ENCODE measurements at regions not wholly inside any gene's neighbourhood (a gene's known extent, or its start where the extent isn't known, plus 50 kb on each side); places are given as distances from the start of the nearest gene placed in this dataset.

DNA sequence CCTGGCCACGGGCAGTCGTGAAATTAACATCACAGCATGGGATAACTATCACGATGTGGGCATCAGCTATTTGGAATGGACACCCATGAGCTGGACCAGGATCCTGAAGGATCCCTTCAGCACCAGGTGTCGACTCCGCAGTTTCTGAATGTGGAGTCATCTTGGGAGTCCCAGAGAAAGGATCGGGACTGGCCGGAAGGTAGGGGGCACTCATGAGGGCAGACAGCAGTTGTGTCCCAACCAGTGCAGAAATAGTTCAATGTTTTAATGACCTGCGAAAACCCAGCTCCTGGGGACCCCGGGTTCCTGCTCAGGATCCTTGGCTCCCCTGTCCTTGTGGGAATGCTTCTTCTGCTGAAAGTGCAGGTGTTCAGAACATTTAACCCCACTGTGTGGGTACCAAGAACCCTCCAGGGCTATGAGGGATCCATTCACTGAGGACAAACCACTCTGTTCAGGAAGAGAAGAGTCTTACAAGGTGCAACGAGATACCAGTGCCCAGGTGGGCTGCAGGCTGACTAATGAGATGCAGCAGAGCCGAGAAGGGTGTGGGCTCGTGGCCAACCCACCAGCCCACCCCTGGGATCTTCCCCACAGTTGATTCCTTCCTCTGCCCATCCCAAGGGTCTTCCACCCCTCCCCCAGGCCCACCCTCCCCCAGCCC is 154.8 kb downstream of the SALL1 start:
- TF ChIP-seq, protein P1, sequence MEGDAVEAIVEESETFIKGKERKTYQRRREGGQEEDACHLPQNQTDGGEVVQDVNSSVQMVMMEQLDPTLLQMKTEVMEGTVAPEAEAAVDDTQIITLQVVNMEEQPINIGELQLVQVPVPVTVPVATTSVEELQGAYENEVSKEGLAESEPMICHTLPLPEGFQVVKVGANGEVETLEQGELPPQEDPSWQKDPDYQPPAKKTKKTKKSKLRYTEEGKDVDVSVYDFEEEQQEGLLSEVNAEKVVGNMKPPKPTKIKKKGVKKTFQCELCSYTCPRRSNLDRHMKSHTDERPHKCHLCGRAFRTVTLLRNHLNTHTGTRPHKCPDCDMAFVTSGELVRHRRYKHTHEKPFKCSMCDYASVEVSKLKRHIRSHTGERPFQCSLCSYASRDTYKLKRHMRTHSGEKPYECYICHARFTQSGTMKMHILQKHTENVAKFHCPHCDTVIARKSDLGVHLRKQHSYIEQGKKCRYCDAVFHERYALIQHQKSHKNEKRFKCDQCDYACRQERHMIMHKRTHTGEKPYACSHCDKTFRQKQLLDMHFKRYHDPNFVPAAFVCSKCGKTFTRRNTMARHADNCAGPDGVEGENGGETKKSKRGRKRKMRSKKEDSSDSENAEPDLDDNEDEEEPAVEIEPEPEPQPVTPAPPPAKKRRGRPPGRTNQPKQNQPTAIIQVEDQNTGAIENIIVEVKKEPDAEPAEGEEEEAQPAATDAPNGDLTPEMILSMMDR (IDR thresholded peaks at IDR 0.05): no peak
- TF ChIP-seq JUND (IDR thresholded peaks at IDR 0.05) (no peak), MXI1 (IDR thresholded peaks at IDR 0.05; ENCODE audit: low read depth, low read length) (no peak), TAF1 (IDR thresholded peaks at IDR 0.05; ENCODE audit: borderline replicate concordance, low read depth, low read length) (no peak), RCOR1 (IDR thresholded peaks at IDR 0.05; ENCODE audit: low read length) (no peak)

Measured in SK-N-SH (cell line).